HepG2 (cell line): ENCODE measurements at regions not wholly inside any gene's neighbourhood (a gene's known extent, or its start where the extent isn't known, plus 50 kb on each side); places are given as distances from the start of the nearest gene placed in this dataset.

Experiments
- FUBP1 ChIP-seq: sonication (generic); formaldehyde crosslinking; IDR thresholded peaks from 2 replicates; pipeline ENCODE4 v1.5.1; 2020; ENCODE audit warnings: missing genetic modification reagents, mild to moderate bottlenecking, borderline replicate concordance
- GPN1 ChIP-seq: sonication (generic); formaldehyde crosslinking; IDR thresholded peaks from 2 replicates; pipeline ENCODE4 v1.5.1; 2020; ENCODE audit warnings: missing genetic modification reagents, borderline replicate concordance
- HCFC1 ChIP-seq: fragments of 150-350 bp; IDR thresholded peaks from 2 replicates; pipeline ENCODE4 v1.6.1; 2014; ENCODE audit warnings: low read depth, low read length
- HHEX ChIP-seq: IDR thresholded peaks from 2 replicates; pipeline ENCODE4 v1.6.1; 2016; ENCODE audit warnings: control low read depth
- HOXD1 ChIP-seq: sonication (generic); formaldehyde crosslinking; IDR thresholded peaks from 2 replicates; pipeline ENCODE4 v1.5.0; 2020; ENCODE audit warnings: missing genetic modification reagents
- KDM1A ChIP-seq: IDR thresholded peaks from 2 replicates; pipeline ENCODE4 v1.6.1; 2016; ENCODE audit warnings: missing compliant biosample characterization
- KDM2A ChIP-seq: sonication (generic); formaldehyde crosslinking; IDR thresholded peaks from 2 replicates; pipeline ENCODE4 v1.4.0; 2020; ENCODE audit warnings: low read depth, missing genetic modification reagents, borderline replicate concordance
- LCORL ChIP-seq, 2 experiments: fragments of 450-650 bp in 1 of 2; sonication (generic) in 1 of 2; formaldehyde crosslinking in 1 of 2; IDR thresholded peaks; 2 replicates each; pipeline versions ENCODE4 v1.5.0 to v1.6.1; 2017 to 2020; ENCODE audit warnings: antibody characterized with exemption in 1 of 2, missing genetic modification reagents in 1 of 2
- MEIS2 ChIP-seq: sonication (generic); formaldehyde crosslinking; IDR thresholded peaks from 2 replicates; pipeline ENCODE4 v1.9.0; 2021; ENCODE audit warnings: mild to moderate bottlenecking, missing genetic modification reagents
- MXD4 ChIP-seq: IDR thresholded peaks from 2 replicates; pipeline ENCODE4 v1.6.1; 2016; ENCODE audit warnings: mild to moderate bottlenecking, missing biosample characterization, missing genetic modification reagents
- NAIF1 ChIP-seq: sonication (generic); formaldehyde crosslinking; IDR thresholded peaks from 2 replicates; pipeline ENCODE4 v1.5.0; 2020; ENCODE audit warnings: mild to moderate bottlenecking, missing genetic modification reagents, borderline replicate concordance
- PHF5A ChIP-seq: IDR thresholded peaks from one replicate; pipeline ENCODE4 v1.6.1; 2018; ENCODE audit warnings: low read depth, missing genetic modification reagents; ENCODE audit not compliant: unreplicated experiment
- POLR2AphosphoS2 ChIP-seq: IDR thresholded peaks from 2 replicates; pipeline ENCODE4 v1.6.1; 2011; ENCODE audit warnings: low read depth, low read length, improper control_type of control experiment
- TCF12 ChIP-seq, 2 experiments: fragments of 450-650 bp in 1 of 2; sonication (generic) in 1 of 2; formaldehyde crosslinking in 1 of 2; IDR thresholded peaks; 2 replicates each; pipeline versions ENCODE4 v1.6.1 to v1.8.0; 2017 to 2022; ENCODE audit warnings: antibody characterized with exemption in 1 of 2, mild to moderate bottlenecking in 1 of 2, missing genetic modification reagents in 1 of 2, moderate library complexity in 1 of 2
- TOPORS ChIP-seq: sonication (generic); formaldehyde crosslinking; IDR thresholded peaks from 2 replicates; pipeline ENCODE4 v1.8.0; 2023; ENCODE audit warnings: mild to moderate bottlenecking, missing genetic modification reagents
- TRAFD1 ChIP-seq: sonication (generic); formaldehyde crosslinking; IDR thresholded peaks from 2 replicates; pipeline ENCODE4 v1.5.1; 2020; ENCODE audit warnings: missing genetic modification reagents, mild to moderate bottlenecking, borderline replicate concordance
- ZBTB37 ChIP-seq: sonication (generic); formaldehyde crosslinking; IDR thresholded peaks from 2 replicates; pipeline ENCODE4 v1.4.0; 2020; ENCODE audit warnings: mild to moderate bottlenecking, missing genetic modification reagents
- ZNF18 ChIP-seq: sonication (generic); formaldehyde crosslinking; IDR thresholded peaks from 2 replicates; pipeline ENCODE4 v1.8.0; 2022; ENCODE audit warnings: mild to moderate bottlenecking, missing genetic modification reagents; ENCODE audit not compliant: insufficient replicate concordance
- ZNF20 ChIP-seq: sonication (generic); formaldehyde crosslinking; IDR thresholded peaks from 2 replicates; pipeline ENCODE4 v1.4.0; 2020; ENCODE audit warnings: mild to moderate bottlenecking, moderate library complexity, missing genetic modification reagents
- ZNF484 ChIP-seq: sonication (generic); formaldehyde crosslinking; IDR thresholded peaks from 2 replicates; pipeline ENCODE4 v1.5.1; 2020; ENCODE audit warnings: mild to moderate bottlenecking, low read depth, missing genetic modification reagents, borderline replicate concordance
- ZNF678 ChIP-seq: sonication (generic); formaldehyde crosslinking; IDR thresholded peaks from 2 replicates; pipeline ENCODE4 v1.4.0; 2020; ENCODE audit warnings: mild to moderate bottlenecking, missing genetic modification reagents
- ZSCAN22 ChIP-seq: sonication (generic); formaldehyde crosslinking; IDR thresholded peaks from 2 replicates; pipeline ENCODE4 v1.4.0; 2020; ENCODE audit warnings: mild to moderate bottlenecking, missing genetic modification reagents

GRCh38 chr2:234845602-234846590, 105.9 kb upstream of the SH3BP4 start (continued):
- no peak for TF ChIP-seq POLR2AphosphoS2
- no peak for TF ChIP-seq PHF5A (CRISPR knock-in tag)
- no peak for TF ChIP-seq KDM2A (CRISPR knock-in tag)
- no peak for TF ChIP-seq GPN1
- TF ChIP-seq ZBTB37 (CRISPR knock-in tag), result peak; percentile 91
- no peak for TF ChIP-seq TRAFD1 (CRISPR knock-in tag)
- TF ChIP-seq ZNF484 (CRISPR knock-in tag), result no peak
- peak; percentile 23; the same call in 1 of the 2 replicates for TF ChIP-seq MEIS2
- no peak; the same call in 1 of the 2 replicates for TF ChIP-seq ZNF678
- TF ChIP-seq MXD4 (CRISPR knock-in tag), result no peak
- TF ChIP-seq ZSCAN22 (CRISPR knock-in tag), result no peak
- no peak for TF ChIP-seq TCF12 (IDR thresholded peaks at IDR 0.05)
- TF ChIP-seq TCF12 (CRISPR knock-in tag; IDR thresholded peaks at IDR 0.05), result peak; percentile 95; the same call in 1 of the 2 replicates
- TF ChIP-seq HCFC1, result no peak
- TF ChIP-seq KDM1A (CRISPR knock-in tag), result no peak
- no peak for TF ChIP-seq HOXD1 (CRISPR knock-in tag)
- TF ChIP-seq ZNF18 (CRISPR knock-in tag), result peak; percentile 36
- peak; percentile 74 for TF ChIP-seq HHEX (CRISPR knock-in tag)
- peak; percentile 90 for TF ChIP-seq LCORL (IDR thresholded peaks at IDR 0.05)
- TF ChIP-seq LCORL (CRISPR knock-in tag; IDR thresholded peaks at IDR 0.05), result peak; percentile 92
- TF ChIP-seq ZNF20 (CRISPR knock-in tag), result no peak
- no peak for TF ChIP-seq FUBP1 (CRISPR knock-in tag)
- TF ChIP-seq NAIF1 (CRISPR knock-in tag), result no peak
- TF ChIP-seq TOPORS (CRISPR knock-in tag), result no peak
